NCI-H69 (cell line): ENCODE measurements at regions not wholly inside any gene's neighbourhood (a gene's known extent, or its start where the extent isn't known, plus 50 kb on each side); places are given as distances from the start of the nearest gene placed in this dataset.
"Not testable (repeated sequence)": the region's sequence is repeated elsewhere in the genome, so short reads cannot be mapped to it uniquely, and the experiment has no call there.

ENCODE experiments used
- DNase-seq: peaks from one replicate; lab custom pipeline; 2025; lab: John Stamatoyannopoulos, UW

GRCh38 chr3:171915275-171915674, 72.1 kb downstream of the TMEM212 start:
- no peak for DNase-seq

DNA sequence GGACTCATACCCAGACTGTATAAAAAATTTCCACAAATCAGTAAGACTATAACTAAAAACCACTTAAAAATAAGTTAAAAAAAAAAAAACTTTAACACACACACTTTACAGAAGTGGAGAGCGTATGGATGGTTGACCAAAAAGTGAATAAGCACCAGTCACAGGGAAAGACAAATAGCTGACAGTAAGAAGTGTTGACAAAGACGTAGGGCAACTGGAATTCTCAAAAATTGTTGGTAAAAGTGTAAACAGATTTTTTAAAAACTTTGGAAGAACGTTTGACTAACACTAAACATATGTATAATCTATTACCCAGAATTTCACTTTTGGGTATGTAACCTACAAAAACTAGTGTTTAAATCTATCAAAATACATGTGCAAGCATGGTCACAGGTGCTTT, 73.7 kb downstream of the TMEM212 start:
- no peak for DNase-seq

- not testable (repeated sequence) for DNase-seq
Observed at GRCh38 chr3:171922629-171923028, 79.5 kb downstream of the TMEM212 start.

DNA sequence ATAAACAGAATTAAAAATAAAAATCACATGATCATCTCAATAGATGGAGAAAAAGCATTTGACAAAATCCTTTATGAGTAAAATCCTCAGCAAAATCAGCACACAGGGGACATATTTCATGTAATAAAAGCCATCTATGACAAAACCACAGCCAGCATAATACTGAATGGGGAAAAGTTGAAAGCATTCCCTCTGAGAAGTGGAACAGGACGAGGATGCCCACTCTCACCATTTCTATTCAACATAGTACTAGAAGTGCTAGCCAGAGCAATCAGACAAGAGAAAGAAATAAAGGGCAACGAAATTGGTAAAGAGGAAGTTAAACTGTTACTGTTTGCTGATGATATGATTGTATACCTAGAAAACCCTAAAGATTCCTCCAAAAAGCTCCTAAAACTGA, 80.5 kb downstream of the TMEM212 start:
- DNase-seq: not testable (repeated sequence)

DNA sequence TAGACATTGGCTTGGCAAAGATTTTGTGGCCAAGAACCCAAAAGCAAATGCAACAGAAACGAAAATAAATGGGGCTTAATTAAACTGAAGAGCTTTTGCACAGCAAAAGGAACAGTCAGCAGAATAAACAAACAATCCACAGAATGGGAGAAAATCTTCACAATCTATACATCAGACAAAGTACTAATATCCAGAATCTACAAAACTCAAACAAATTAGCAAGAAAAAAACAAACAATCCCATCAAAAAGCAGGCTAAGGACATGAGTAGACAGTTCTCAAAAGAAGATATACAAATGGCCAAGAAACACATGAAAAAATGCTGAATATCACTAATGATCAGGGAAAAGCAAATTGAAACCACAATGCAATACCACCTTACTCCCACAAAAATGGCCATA, 81.7 kb downstream of the TMEM212 start:
- not testable (repeated sequence) for DNase-seq

- no peak for DNase-seq
Observed at GRCh38 chr3:171932153-171932611, 89.0 kb downstream of the TMEM212 start.

GRCh38 chr3:171933441-171933840, 90.3 kb downstream of the TMEM212 start:
- DNase-seq: no peak

- DNase-seq: no peak
Observed at GRCh38 chr3:171935261-171936123, 92.3 kb downstream of the TMEM212 start.

DNA sequence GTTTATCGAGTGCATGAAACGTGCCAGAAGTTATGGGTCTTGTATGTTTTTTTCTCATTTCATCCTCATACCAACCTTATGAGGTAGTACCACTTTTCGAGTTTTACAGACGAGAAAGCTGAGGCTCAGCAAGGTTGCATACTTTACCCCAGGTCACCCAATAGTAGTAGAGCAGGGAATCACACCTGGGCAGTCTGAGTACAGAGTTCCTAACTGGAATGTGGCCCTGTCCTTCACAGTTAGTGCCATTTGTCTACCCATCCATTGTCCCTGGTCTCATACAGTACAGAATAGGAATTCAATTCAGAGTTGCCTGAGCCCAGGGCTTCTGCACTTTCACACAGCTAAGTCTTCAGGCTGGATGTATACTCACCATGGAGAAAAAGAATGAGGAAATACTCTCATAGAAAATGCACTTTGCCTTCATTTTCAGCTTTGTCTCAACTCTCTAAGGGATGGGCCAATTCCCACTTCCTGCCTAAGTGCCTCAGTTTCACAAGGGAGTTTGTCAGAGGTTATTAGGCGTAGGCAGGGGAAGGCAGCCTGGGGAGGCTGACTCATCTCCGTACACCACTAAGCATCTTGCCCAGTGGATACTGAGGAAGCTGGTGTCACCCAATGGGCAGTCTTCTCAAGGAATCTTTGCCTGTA, 93.2 kb downstream of the TMEM212 start:
- DNase-seq: no peak

GRCh38 chr3:171939578-171939977, 96.4 kb downstream of the TMEM212 start:
- DNase-seq: no peak

DNA sequence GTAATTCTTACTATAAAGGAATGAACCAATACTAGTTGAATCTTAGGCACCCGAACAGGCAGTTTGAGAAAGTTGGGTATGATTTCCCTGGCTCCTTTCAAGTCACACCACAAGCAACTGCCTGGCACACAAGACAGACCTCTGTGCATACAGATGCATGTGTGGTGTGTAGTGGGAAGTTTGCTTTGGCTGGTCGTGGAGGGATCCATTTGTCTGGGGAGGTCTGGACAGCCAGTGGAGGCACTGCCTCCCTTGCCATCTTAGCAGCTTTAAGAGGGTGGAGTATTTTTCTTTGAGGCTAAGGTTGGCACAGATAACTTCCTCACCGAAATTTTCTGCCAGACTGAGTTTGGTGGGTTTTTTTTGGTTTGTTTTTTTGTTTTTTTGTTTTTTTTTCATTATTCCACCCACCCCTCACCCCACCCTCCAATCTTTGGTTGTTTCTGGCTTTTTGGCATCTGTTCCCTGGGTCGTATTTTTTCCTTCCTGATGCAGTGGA, 97.1 kb downstream of the TMEM212 start:
- DNase-seq: no peak

- DNase-seq: no peak
Observed at GRCh38 chr3:171943262-171944117, 95.9 kb upstream of the FNDC3B start.

- no peak for DNase-seq
Observed at GRCh38 chr3:171944118-171945016, 95.0 kb upstream of the FNDC3B start.

GRCh38 chr3:171948674-171949073, 90.7 kb upstream of the FNDC3B start:
- DNase-seq: no peak

DNA sequence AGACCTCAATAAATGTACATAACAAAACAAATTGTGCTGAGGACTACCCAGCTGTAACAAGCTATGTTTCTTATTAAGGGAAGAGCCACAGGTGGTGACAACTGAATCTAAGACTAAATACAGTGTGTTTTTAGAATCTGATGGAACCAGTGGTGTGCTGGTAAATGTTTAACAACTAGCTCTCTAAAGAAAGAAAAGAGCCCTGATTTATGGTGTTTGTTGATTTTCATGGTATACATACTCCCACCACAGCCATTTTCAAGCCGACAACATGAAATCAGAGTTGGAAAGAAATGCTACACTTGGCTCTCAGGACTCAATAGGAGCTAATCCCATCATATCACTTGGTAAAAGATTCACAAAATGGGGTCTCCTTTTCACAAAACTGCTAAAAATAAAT, 89.8 kb upstream of the FNDC3B start:
- peak; percentile 32 for DNase-seq

DNA sequence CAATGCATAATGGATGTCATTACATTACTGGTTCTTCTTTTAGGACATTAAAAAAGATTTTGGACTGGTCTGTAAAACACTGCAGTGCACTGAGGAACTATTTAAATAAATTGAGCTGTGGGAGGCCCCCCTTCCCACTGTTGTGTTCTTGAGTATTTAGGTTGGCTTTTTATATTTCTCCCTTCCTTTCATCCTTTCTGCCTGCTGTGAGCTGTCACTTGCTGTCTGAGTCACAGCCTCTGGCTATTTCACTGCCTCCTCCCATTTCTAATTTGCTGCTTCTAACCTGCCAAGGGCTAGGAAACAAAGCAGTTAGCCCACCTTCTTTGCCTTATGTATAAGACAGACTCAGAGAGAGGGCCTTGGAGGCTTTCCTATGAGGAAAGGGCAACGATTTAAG, 89.0 kb upstream of the FNDC3B start:
- peak; percentile 91 for DNase-seq

- DNase-seq: no peak
Observed at GRCh38 chr3:171951597-171951996, 87.8 kb upstream of the FNDC3B start.

GRCh38 chr3:171953301-171954022, 85.9 kb upstream of the FNDC3B start:
- no peak for DNase-seq

DNA sequence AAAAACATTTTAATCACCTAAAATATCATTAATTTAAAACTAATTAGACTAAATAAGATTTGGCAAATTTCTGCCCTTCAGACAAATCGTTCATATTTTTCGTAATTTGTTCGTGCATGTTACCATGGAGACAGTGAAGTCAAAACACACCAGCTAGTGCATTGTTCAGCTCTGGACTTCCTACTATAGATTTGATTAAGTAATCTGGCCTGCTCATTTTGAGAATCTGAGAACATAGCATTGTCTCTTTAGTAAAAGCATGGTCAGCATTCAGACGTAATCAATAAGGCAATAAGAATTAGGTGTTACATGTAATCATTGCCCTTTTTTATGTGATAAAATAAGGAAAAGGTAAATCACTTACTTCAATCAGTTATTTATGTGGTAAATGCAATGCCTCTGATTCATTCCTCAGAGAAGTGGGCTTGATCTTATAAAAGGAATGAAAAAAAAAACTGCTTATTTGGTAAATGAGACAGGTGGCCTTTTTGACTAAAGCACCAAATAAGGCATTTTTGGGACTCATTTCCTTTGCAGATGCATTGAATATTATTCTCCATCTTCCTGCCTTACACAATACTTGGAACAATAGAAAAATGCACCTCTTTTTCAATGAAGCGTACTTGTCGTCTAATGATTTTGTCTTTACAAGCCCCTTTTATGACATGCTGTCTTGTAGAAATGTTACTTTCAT, 84.5 kb upstream of the FNDC3B start:
- DNase-seq: no peak

- DNase-seq: no peak
Observed at GRCh38 chr3:171955598-171955997, 83.8 kb upstream of the FNDC3B start.
